HCT116 (cell line): ENCODE measurements at regions not wholly inside any gene's neighbourhood (a gene's known extent, or its start where the extent isn't known, plus 50 kb on each side); places are given as distances from the start of the nearest gene placed in this dataset.

Source experiments
- ATAC-seq: fragments of 200-7000 bp; cut with Tn5 transposase; 2 replicates; pipeline ENCODE4 v1.9.1; 2020; ENCODE audit warnings: mild to moderate bottlenecking, moderate library complexity
- BruUV-seq: library from RNA; stranded (reverse); fragments of 400-500 nt; replicated peaks from 2 replicates; lab custom pipeline; 2021; lab: Mats Ljungman, UMichigan
- CTCF ChIA-PET: fragments of 300-600 bp; sonication (Branson Sonifier 250); formaldehyde crosslinking; loops from one replicate; lab custom pipeline; 2021; ENCODE audit warnings: antibody characterized with exemption; lab: Charles Lee
- POLR2A ChIA-PET: fragments of 300-600, 350-600 bp; sonication (Branson Sonifier 250); formaldehyde crosslinking; loops from one replicate; lab custom pipeline; 2021; ENCODE audit warnings: antibody characterized with exemption; lab: Charles Lee
- RAD21 ChIA-PET, 2 experiments: fragments of 300-600 bp; sonication (Branson Sonifier 250); formaldehyde crosslinking; loops; one replicate each; lab custom pipeline; 2023; ENCODE audit warnings: low total read pairs in 2 of 2; ENCODE audit not compliant: uncharacterized antibody in 2 of 2, unreplicated experiment in 2 of 2, low non-redundant PET in 1 of 2; lab: Charles Lee
- DNase-seq: peaks from one replicate; pipeline ENCODE4 v3.0.0-alpha.2; 2010; ENCODE audit warnings: low read depth, low spot score
- H2AFZ ChIP-seq: fragments of 200-600 bp; shearing (Covaris generic), sonication (generic); 2 replicates; pipeline ENCODE4 v1.6.1; 2017; ENCODE audit warnings: low read depth, mixed run types, mixed read lengths, antibody characterized with exemption, low read length; ENCODE audit not compliant: poor library complexity, severe bottlenecking
- H3K27ac ChIP-seq: 2 replicates; pipeline ENCODE4 v1.5.1; 2012; ENCODE audit warnings: low read depth, low read length
- H3K27me3 ChIP-seq: fragments of 200-600 bp; sonication (generic); 2 replicates; pipeline ENCODE4 v1.6.1; 2016; ENCODE audit warnings: mixed run types, low read length, mixed read lengths; ENCODE audit not compliant: insufficient read depth
- H3K36me3 ChIP-seq, 2 experiments: fragments of 200-500 bp in 1 of 2; fragments of 200-600 bp in 1 of 2; sonication (Bioruptor generic) in 1 of 2; sonication (generic) in 1 of 2; 2 replicates each; pipeline versions ENCODE4 v1.5.1 to v1.6.1; 2014 to 2016; ENCODE audit warnings: low read length in 2 of 2, inconsistent platforms in 1 of 2, mixed read lengths in 1 of 2, mixed run types in 1 of 2; ENCODE audit not compliant: insufficient read depth in 2 of 2, control insufficient read depth in 1 of 2
- H3K4me1 ChIP-seq, 2 experiments: fragments of 200-600 bp in 1 of 2; sonication (generic) in 1 of 2; 2 replicates each; pipeline versions ENCODE4 v1.5.1 to v1.6.1; 2012 to 2017; ENCODE audit warnings: low read length in 2 of 2, inconsistent platforms in 1 of 2, mild to moderate bottlenecking in 1 of 2, mixed read lengths in 1 of 2, mixed run types in 1 of 2, moderate library complexity in 1 of 2; ENCODE audit not compliant: insufficient read depth in 2 of 2, control insufficient read depth in 1 of 2
- H3K4me2 ChIP-seq: fragments of 200-600 bp; sonication (generic); 2 replicates; pipeline ENCODE4 v1.6.1; 2017; ENCODE audit warnings: mixed run types, low read length, mixed read lengths
- H3K4me3 ChIP-seq, 2 experiments: fragments of 200-600 bp in 1 of 2; sonication (generic) in 1 of 2; replicated peaks in 1 of 2; 2 replicates each; pipeline ENCODE4 v1.5.1; 2011 to 2016; ENCODE audit warnings: low read length in 2 of 2, control low read depth in 1 of 2, low read depth in 1 of 2, mild to moderate bottlenecking in 1 of 2, mixed read lengths in 1 of 2, mixed run types in 1 of 2
- H3K79me2 ChIP-seq: fragments of 200-600 bp; sonication (generic); 2 replicates; pipeline ENCODE4 v1.6.1; 2017; ENCODE audit warnings: mild to moderate bottlenecking, mixed run types, low read length, moderate library complexity, mixed read lengths; ENCODE audit not compliant: insufficient read depth
- H3K9ac ChIP-seq: fragments of 200-600 bp; sonication (generic); 2 replicates; pipeline ENCODE4 v1.6.1; 2016; ENCODE audit warnings: low read length, mixed read lengths
- H3K9me2 ChIP-seq: fragments of 200-600 bp; sonication (generic), shearing (Covaris generic); 2 replicates; pipeline ENCODE4 v1.6.1; 2017; ENCODE audit warnings: mixed run types, mild to moderate bottlenecking, moderate library complexity; ENCODE audit not compliant: insufficient read depth
- H3K9me3 ChIP-seq, 2 experiments: fragments of 200-500 bp in 1 of 2; fragments of 200-600 bp in 1 of 2; sonication (Bioruptor generic) in 1 of 2; sonication (generic) in 1 of 2; 2 replicates each; pipeline ENCODE4 v1.6.1; 2014 to 2017; ENCODE audit warnings: low read length in 2 of 2, mixed read lengths in 2 of 2, inconsistent platforms in 1 of 2, low read depth in 1 of 2, mild to moderate bottlenecking in 1 of 2, mixed run types in 1 of 2, moderate library complexity in 1 of 2; ENCODE audit not compliant: control insufficient read depth in 1 of 2, insufficient read depth in 1 of 2
- H4K20me1 ChIP-seq: fragments of 200-600 bp; sonication (generic), shearing (Covaris generic); 2 replicates; pipeline ENCODE4 v1.6.1; 2017; ENCODE audit warnings: mixed run types, mild to moderate bottlenecking, moderate library complexity; ENCODE audit not compliant: insufficient read depth
- CBX3 ChIP-seq: IDR thresholded peaks from 2 replicates; pipeline ENCODE4 v1.6.1; 2012; ENCODE audit warnings: low read depth
- FOSL1 ChIP-seq: IDR thresholded peaks from 2 replicates; pipeline ENCODE4 v1.6.1; 2012; ENCODE audit warnings: low read depth
- JUND ChIP-seq: IDR thresholded peaks from 2 replicates; pipeline ENCODE4 v1.6.1; 2012
- POLR2A ChIP-seq: IDR thresholded peaks from 2 replicates; pipeline ENCODE4 v1.7.0; 2011; ENCODE audit warnings: borderline replicate concordance; ENCODE audit not compliant: insufficient read depth, insufficient read length; ENCODE audit errors: extremely low read depth
- POLR2AphosphoS5 ChIP-seq: IDR thresholded peaks from 2 replicates; pipeline ENCODE4 v1.6.1; 2011; ENCODE audit warnings: mild to moderate bottlenecking, low read depth, low read length, moderate library complexity
- RAD21 ChIP-seq: IDR thresholded peaks from 2 replicates; pipeline ENCODE4 v1.6.1; 2012; ENCODE audit warnings: low read depth, mild to moderate bottlenecking
- SIN3A ChIP-seq: IDR thresholded peaks from 2 replicates; pipeline ENCODE4 v1.6.1; 2012; ENCODE audit warnings: low read depth
- SP1 ChIP-seq: IDR thresholded peaks from 2 replicates; pipeline ENCODE4 v1.6.1; 2012; ENCODE audit warnings: low read depth
- SRF ChIP-seq: IDR thresholded peaks from 2 replicates; pipeline ENCODE4 v1.6.1; 2012; ENCODE audit warnings: low read depth
- TCF7L2 ChIP-seq: IDR thresholded peaks from 2 replicates; pipeline ENCODE4 v1.7.0; 2011; ENCODE audit warnings: borderline replicate concordance, inconsistent platforms; ENCODE audit not compliant: insufficient read depth, insufficient read length; ENCODE audit errors: extremely low read depth
- YY1 ChIP-seq: IDR thresholded peaks from 2 replicates; pipeline ENCODE4 v1.6.1; 2011; ENCODE audit warnings: low read length, low read depth, moderate library complexity, mild to moderate bottlenecking; ENCODE audit not compliant: insufficient replicate concordance; ENCODE audit errors: extremely low read depth
- ZFX ChIP-seq: fragments of 450-650 bp; IDR thresholded peaks from 2 replicates; pipeline ENCODE4 v1.6.1; 2017
- ZNF274 ChIP-seq: fragments of 200-500 bp; sonication (Bioruptor generic); IDR thresholded peaks from 2 replicates; pipeline ENCODE4 v1.6.1; 2014; ENCODE audit warnings: mild to moderate bottlenecking, low read depth, low read length, inconsistent platforms
- intact Hi-C: fragments of 100-400 bp; cut with micrococcal nuclease; formaldehyde crosslinking; loops from 2 replicates; pipeline ENCODE4 v1.10.0; 2022
- TF ChIP-seq, protein P1 (sequence below): IDR thresholded peaks from 2 replicates; pipeline ENCODE4 v1.6.1; 2012; ENCODE audit warnings: low read depth
- TF ChIP-seq, protein P2 (sequence below), 3 experiments: fragments of 200-600 bp in 1 of 3; sonication (generic) in 1 of 3; IDR thresholded peaks in 2 of 3; conservative IDR thresholded peaks in 1 of 3; 2 replicates each; pipeline ENCODE4 v1.5.1; 2012 to 2017; ENCODE audit warnings: low read depth in 2 of 3, low read length in 2 of 3, antibody characterized with exemption in 1 of 3, borderline replicate concordance in 1 of 3, control low read depth in 1 of 3, mild to moderate bottlenecking in 1 of 3, mixed read lengths in 1 of 3, mixed run types in 1 of 3, moderate library complexity in 1 of 3; ENCODE audit not compliant: insufficient read depth in 1 of 3
- TF ChIP-seq, protein P3 (sequence below): IDR thresholded peaks from 2 replicates; pipeline ENCODE4 v1.6.1; 2012
- TF ChIP-seq, protein P4 (sequence below): IDR thresholded peaks from 2 replicates; pipeline ENCODE4 v1.6.1; 2011; ENCODE audit warnings: mild to moderate bottlenecking, low read length, moderate library complexity; ENCODE audit not compliant: insufficient replicate concordance; ENCODE audit errors: extremely low read depth

DNA sequence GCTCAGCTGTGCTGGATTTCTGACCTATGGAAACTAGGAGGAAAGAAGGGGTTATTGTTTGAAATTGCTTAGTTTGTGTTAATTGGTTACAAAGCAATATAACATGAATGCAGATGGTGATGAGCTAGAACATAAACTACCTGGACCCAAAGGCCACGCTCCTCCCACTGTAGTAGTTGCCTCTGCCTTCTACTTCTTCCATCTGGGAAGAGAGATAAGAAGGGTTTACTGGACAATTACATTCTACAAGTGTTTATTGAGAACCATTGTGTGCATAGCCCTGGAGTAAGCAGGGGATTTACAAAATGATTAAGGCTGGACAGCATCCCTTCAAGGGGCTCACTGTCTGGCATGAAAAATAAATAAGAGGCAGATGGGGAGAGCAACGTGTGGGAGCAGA lies 355.3 kb upstream of the TRPC7 start (continued):
- TF ChIP-seq, protein P1, sequence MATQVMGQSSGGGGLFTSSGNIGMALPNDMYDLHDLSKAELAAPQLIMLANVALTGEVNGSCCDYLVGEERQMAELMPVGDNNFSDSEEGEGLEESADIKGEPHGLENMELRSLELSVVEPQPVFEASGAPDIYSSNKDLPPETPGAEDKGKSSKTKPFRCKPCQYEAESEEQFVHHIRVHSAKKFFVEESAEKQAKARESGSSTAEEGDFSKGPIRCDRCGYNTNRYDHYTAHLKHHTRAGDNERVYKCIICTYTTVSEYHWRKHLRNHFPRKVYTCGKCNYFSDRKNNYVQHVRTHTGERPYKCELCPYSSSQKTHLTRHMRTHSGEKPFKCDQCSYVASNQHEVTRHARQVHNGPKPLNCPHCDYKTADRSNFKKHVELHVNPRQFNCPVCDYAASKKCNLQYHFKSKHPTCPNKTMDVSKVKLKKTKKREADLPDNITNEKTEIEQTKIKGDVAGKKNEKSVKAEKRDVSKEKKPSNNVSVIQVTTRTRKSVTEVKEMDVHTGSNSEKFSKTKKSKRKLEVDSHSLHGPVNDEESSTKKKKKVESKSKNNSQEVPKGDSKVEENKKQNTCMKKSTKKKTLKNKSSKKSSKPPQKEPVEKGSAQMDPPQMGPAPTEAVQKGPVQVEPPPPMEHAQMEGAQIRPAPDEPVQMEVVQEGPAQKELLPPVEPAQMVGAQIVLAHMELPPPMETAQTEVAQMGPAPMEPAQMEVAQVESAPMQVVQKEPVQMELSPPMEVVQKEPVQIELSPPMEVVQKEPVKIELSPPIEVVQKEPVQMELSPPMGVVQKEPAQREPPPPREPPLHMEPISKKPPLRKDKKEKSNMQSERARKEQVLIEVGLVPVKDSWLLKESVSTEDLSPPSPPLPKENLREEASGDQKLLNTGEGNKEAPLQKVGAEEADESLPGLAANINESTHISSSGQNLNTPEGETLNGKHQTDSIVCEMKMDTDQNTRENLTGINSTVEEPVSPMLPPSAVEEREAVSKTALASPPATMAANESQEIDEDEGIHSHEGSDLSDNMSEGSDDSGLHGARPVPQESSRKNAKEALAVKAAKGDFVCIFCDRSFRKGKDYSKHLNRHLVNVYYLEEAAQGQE: no peak
- TF ChIP-seq POLR2AphosphoS5 (no peak), FOSL1 (no peak), CBX3 (no peak), TCF7L2 (no peak)

DNA sequence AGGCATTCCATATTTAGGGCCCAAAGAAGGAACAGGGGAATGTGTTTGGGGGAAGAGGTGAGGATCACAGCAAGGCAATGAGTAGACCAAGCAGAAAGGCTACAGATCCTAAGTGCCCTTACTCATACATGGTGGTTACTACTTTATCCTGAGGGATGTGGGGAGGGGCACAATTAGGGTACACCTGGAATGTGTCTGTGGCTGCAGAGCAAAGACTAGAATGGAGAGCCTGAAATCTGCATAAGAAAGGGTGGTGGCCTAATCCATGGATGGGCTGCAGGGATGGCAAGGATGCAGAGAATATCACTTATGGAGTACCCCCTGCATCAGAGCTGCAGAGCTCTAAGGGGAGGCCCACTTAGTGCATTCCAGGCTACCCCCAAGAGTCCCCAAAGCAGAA lies 352.6 kb upstream of the TRPC7 start:
- CTCF ChIA-PET: no interaction called here
- TF ChIP-seq SRF (no peak), JUND (no peak), SP1 (no peak), POLR2A (no peak), FOSL1 (no peak), ZNF274 (no peak), POLR2AphosphoS5 (no peak), ZFX (no peak), YY1 (no peak), RAD21 (no peak), SIN3A (no peak)
- TF ChIP-seq, protein P2, sequence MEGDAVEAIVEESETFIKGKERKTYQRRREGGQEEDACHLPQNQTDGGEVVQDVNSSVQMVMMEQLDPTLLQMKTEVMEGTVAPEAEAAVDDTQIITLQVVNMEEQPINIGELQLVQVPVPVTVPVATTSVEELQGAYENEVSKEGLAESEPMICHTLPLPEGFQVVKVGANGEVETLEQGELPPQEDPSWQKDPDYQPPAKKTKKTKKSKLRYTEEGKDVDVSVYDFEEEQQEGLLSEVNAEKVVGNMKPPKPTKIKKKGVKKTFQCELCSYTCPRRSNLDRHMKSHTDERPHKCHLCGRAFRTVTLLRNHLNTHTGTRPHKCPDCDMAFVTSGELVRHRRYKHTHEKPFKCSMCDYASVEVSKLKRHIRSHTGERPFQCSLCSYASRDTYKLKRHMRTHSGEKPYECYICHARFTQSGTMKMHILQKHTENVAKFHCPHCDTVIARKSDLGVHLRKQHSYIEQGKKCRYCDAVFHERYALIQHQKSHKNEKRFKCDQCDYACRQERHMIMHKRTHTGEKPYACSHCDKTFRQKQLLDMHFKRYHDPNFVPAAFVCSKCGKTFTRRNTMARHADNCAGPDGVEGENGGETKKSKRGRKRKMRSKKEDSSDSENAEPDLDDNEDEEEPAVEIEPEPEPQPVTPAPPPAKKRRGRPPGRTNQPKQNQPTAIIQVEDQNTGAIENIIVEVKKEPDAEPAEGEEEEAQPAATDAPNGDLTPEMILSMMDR (IDR thresholded peaks at IDR 0.05 in 2 of 3, conservative IDR thresholded peaks at IDR 0.05 in 1 of 3; ENCODE audit: borderline replicate concordance in 1 of 3, insufficient read depth in 1 of 3, low read depth in 2 of 3, low read length in 2 of 3): no peak
- TF ChIP-seq, protein P3, sequence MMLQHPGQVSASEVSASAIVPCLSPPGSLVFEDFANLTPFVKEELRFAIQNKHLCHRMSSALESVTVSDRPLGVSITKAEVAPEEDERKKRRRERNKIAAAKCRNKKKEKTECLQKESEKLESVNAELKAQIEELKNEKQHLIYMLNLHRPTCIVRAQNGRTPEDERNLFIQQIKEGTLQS: no peak
- TF ChIP-seq, protein P4, sequence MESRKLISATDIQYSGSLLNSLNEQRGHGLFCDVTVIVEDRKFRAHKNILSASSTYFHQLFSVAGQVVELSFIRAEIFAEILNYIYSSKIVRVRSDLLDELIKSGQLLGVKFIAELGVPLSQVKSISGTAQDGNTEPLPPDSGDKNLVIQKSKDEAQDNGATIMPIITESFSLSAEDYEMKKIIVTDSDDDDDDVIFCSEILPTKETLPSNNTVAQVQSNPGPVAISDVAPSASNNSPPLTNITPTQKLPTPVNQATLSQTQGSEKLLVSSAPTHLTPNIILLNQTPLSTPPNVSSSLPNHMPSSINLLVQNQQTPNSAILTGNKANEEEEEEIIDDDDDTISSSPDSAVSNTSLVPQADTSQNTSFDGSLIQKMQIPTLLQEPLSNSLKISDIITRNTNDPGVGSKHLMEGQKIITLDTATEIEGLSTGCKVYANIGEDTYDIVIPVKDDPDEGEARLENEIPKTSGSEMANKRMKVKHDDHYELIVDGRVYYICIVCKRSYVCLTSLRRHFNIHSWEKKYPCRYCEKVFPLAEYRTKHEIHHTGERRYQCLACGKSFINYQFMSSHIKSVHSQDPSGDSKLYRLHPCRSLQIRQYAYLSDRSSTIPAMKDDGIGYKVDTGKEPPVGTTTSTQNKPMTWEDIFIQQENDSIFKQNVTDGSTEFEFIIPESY: no peak

More for the DNA sequence above, 352.6 kb upstream of the TRPC7 start:
- Histone ChIP-seq H3K4me1 (no peaks in the 10 kb centered on the region), H3K9me3 (no peaks in the 10 kb centered on the region), H3K4me3 (no peak overlapping the region), H3K79me2 (no peaks in the 10 kb centered on the region), H3K36me3 (no peaks in the 10 kb centered on the region), H3K9me2 (no peaks in the 10 kb centered on the region), H3K27me3 (no peaks in the 10 kb centered on the region), H3K27ac (no peak overlapping the region), H3K9ac (no peak overlapping the region), H4K20me1 (no peaks in the 10 kb centered on the region), H3K4me2 (no peak overlapping the region), H2AFZ (no peak overlapping the region)
- no peak for DNase-seq
- intact Hi-C loops: no loop called here
- no TSS peak for BruUV-seq
- no peak for ATAC-seq
- POLR2A ChIA-PET: no interaction called here
- RAD21 ChIA-PET: no interaction called here
